ENCODE measurements at regions not wholly inside any gene's neighbourhood (a gene's known extent, or its start where the extent isn't known, plus 50 kb on each side); places are given as distances from the start of the nearest gene placed in this dataset.

DNA sequence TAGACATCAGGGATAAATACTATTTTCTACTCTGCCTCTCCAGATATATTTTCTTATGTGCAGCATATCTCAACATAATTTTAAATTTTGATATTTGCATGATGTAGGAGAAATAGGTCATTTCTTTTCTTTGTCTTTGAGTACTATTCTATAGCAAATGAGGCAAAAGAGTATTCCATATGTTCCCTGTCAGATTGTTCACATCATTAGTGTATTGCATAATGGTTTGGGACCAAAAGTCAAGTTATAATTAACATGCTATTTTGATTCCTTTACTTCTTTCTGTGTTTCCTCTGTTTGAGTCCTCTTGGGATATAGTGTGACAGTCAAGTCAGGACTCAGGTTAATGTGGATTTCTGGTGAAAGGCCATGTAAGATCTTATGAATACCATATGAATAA lies 864.6 kb upstream of the FBXO33 start:
- H3F3A ChIP-seq (replicated peaks; ENCODE audit: low read depth), result no peaks in the 10 kb centered on the region
- H3K9me2 ChIP-seq (ENCODE audit: insufficient read depth), result peaks cover 4% of the 10 kb centered on the region; the same call in 1 of the 2 replicates
- Mint-ChIP-seq H3K4me1 (no peaks in the 10 kb centered on the region; the same call in 2 of the 3 replicates), H3K27ac (no peak overlapping the region), H3K36me3 (ENCODE audit: low read depth) (no peaks in the 10 kb centered on the region; the same call in 1 of the 3 replicates), H3K4me3 (no peak overlapping the region), H3K9me3 (peaks cover 8% of the 10 kb centered on the region; the same call in 1 of the 3 replicates), H3K27me3 (ENCODE audit: insufficient read depth, low read depth, poor library complexity) (peaks cover 2% of the 10 kb centered on the region)
- DNase-seq (ENCODE audit: low spot score) (no peak), ATAC-seq (no peak)
- H3K79me2 ChIP-seq (replicated peaks; ENCODE audit: insufficient read depth), result no peaks in the 10 kb centered on the region
- H3K27ac ChIP-seq (ENCODE audit: low read depth), result no peak overlapping the region
- no peaks in the 10 kb centered on the region for H3K4me1 ChIP-seq (ENCODE audit: insufficient read depth)
- H3K4me3 ChIP-seq, result no peak overlapping the region
- no peaks in the 10 kb centered on the region for H3K27me3 ChIP-seq (ENCODE audit: insufficient read depth)
- H2AFZ ChIP-seq, result no peak overlapping the region
- H3K4me2 ChIP-seq, result no peak overlapping the region
- H3K36me3 ChIP-seq (ENCODE audit: insufficient read depth), result peaks cover 5% of the 10 kb centered on the region; the same call in 1 of the 2 replicates
- H4K20me1 ChIP-seq (replicated peaks; ENCODE audit: insufficient read depth), result no peaks in the 10 kb centered on the region
- TF ChIP-seq EZH2 (IDR thresholded peaks at IDR 0.05; ENCODE audit: low read depth, unreplicated experiment), result no peak
- TF ChIP-seq CREB1 (CRISPR knock-in tag; IDR thresholded peaks at IDR 0.05; ENCODE audit: low read depth), result no peak
- no peak for TF ChIP-seq JUNB (IDR thresholded peaks at IDR 0.05; ENCODE audit: unreplicated experiment)
- TF ChIP-seq POLR2AphosphoS5 (IDR thresholded peaks at IDR 0.05; ENCODE audit: low read depth), result no peak
- no peak for TF ChIP-seq ZNF462 (CRISPR knock-in tag; IDR thresholded peaks at IDR 0.05)
- no peak for TF ChIP-seq ZNF114 (CRISPR knock-in tag; IDR thresholded peaks at IDR 0.05)
- no peak for TF ChIP-seq REST (IDR thresholded peaks at IDR 0.05; ENCODE audit: unreplicated experiment)
- TF ChIP-seq NANOG (IDR thresholded peaks at IDR 0.05; ENCODE audit: borderline replicate concordance), result no peak
- no peak for TF ChIP-seq ETS1 (IDR thresholded peaks at IDR 0.05)
- TF ChIP-seq, protein P1, sequence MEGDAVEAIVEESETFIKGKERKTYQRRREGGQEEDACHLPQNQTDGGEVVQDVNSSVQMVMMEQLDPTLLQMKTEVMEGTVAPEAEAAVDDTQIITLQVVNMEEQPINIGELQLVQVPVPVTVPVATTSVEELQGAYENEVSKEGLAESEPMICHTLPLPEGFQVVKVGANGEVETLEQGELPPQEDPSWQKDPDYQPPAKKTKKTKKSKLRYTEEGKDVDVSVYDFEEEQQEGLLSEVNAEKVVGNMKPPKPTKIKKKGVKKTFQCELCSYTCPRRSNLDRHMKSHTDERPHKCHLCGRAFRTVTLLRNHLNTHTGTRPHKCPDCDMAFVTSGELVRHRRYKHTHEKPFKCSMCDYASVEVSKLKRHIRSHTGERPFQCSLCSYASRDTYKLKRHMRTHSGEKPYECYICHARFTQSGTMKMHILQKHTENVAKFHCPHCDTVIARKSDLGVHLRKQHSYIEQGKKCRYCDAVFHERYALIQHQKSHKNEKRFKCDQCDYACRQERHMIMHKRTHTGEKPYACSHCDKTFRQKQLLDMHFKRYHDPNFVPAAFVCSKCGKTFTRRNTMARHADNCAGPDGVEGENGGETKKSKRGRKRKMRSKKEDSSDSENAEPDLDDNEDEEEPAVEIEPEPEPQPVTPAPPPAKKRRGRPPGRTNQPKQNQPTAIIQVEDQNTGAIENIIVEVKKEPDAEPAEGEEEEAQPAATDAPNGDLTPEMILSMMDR (conservative IDR thresholded peaks at IDR 0.05; ENCODE audit: low read depth in 2 of 2), result no peak
- TF ChIP-seq EZH2phosphoT487 (IDR thresholded peaks at IDR 0.05; ENCODE audit: unreplicated experiment), result no peak
- TF ChIP-seq ZNF331 (CRISPR knock-in tag; IDR thresholded peaks at IDR 0.05; ENCODE audit: low read depth), result no peak
- TF ChIP-seq STAT1 (IDR thresholded peaks at IDR 0.05; ENCODE audit: unreplicated experiment), result no peak

Data from GM23338 (cell line).